WTC11 (cell line): ENCODE measurements at regions not wholly inside any gene's neighbourhood (a gene's known extent, or its start where the extent isn't known, plus 50 kb on each side); places are given as distances from the start of the nearest gene placed in this dataset.

Experiments
- ATAC-seq: fragments of 200-7000 bp; cut with Tn5 transposase; 2 replicates; pipeline ENCODE4 v1.10.0; 2021; ENCODE audit warnings: mild to moderate bottlenecking, moderate library complexity
- CTCF ChIA-PET: fragments of 300-600 bp; sonication (Branson Sonifier 250); formaldehyde crosslinking; loops from one replicate; lab custom pipeline; 2021; ENCODE audit warnings: antibody characterized with exemption; lab: Charles Lee
- POLR2A ChIA-PET: fragments of 350-600 bp; sonication (Branson Sonifier 250); formaldehyde crosslinking; loops from one replicate; lab custom pipeline; 2021; ENCODE audit warnings: antibody characterized with exemption; lab: Charles Lee
- DNase-seq: peaks from one replicate; pipeline ENCODE4 v3.0.0; 2021; ENCODE audit warnings: low spot score
- H3K27ac Mint-ChIP-seq: 2 replicates; pipeline ENCODE4 v1.8.0; 2021; ENCODE audit warnings: mixed read lengths
- H3K27me3 Mint-ChIP-seq: 2 replicates; pipeline ENCODE4 v1.8.0; 2021; ENCODE audit warnings: low read depth, mild to moderate bottlenecking, moderate library complexity, mixed read lengths
- H3K36me3 Mint-ChIP-seq: 2 replicates; pipeline ENCODE4 v1.8.0; 2021; ENCODE audit warnings: mixed read lengths
- H3K4me1 Mint-ChIP-seq: 2 replicates; pipeline ENCODE4 v1.8.0; 2022; ENCODE audit warnings: mixed read lengths
- H3K4me3 Mint-ChIP-seq: 2 replicates; pipeline ENCODE4 v1.8.0; 2021; ENCODE audit warnings: mild to moderate bottlenecking, moderate library complexity, mixed read lengths
- H3K9me3 Mint-ChIP-seq: 2 replicates; pipeline ENCODE4 v1.8.0; 2021; ENCODE audit warnings: mixed read lengths
- CREB1 ChIP-seq: sonication (generic); formaldehyde crosslinking; IDR thresholded peaks from 2 replicates; pipeline ENCODE4 v1.8.0; 2023; ENCODE audit warnings: mild to moderate bottlenecking, missing genetic modification reagents
- EMX1 ChIP-seq: fragments of 250-450 bp; sonication (Bioruptor Pico); IDR thresholded peaks from 2 replicates; pipeline ENCODE4 v1.8.0; 2021; ENCODE audit warnings: mild to moderate bottlenecking
- ESRRA ChIP-seq: sonication (generic); formaldehyde crosslinking; IDR thresholded peaks from 2 replicates; pipeline ENCODE4 v1.8.1; 2022; ENCODE audit warnings: mild to moderate bottlenecking, missing genetic modification reagents, borderline replicate concordance
- FOXP1 ChIP-seq: sonication (generic); formaldehyde crosslinking; IDR thresholded peaks from 2 replicates; pipeline ENCODE4 v1.8.0; 2022; ENCODE audit warnings: missing genetic modification reagents, mild to moderate bottlenecking, moderate library complexity, borderline replicate concordance
- IRF2 ChIP-seq: sonication (generic); formaldehyde crosslinking; IDR thresholded peaks from 2 replicates; pipeline ENCODE4 v1.8.0; 2022; ENCODE audit warnings: low read depth, missing genetic modification reagents, borderline replicate concordance
- JUN ChIP-seq: sonication (generic); formaldehyde crosslinking; IDR thresholded peaks from 2 replicates; pipeline ENCODE4 v1.8.0; 2023; ENCODE audit warnings: mild to moderate bottlenecking, missing genetic modification reagents
- MXD4 ChIP-seq: fragments of 250-450 bp; sonication (Bioruptor Pico); IDR thresholded peaks from 2 replicates; pipeline ENCODE4 v1.8.0; 2021; ENCODE audit warnings: mild to moderate bottlenecking, moderate library complexity, borderline replicate concordance
- MYBL2 ChIP-seq: sonication (generic); formaldehyde crosslinking; IDR thresholded peaks from 2 replicates; pipeline ENCODE4 v1.8.1; 2023; ENCODE audit warnings: mild to moderate bottlenecking, moderate library complexity, missing genetic modification reagents
- NFYB ChIP-seq: sonication (generic); formaldehyde crosslinking; conservative IDR thresholded peaks from 2 replicates; pipeline ENCODE4 v1.8.0; 2022; ENCODE audit warnings: low read depth, missing genetic modification reagents
- RELA ChIP-seq: sonication (generic); formaldehyde crosslinking; IDR thresholded peaks from 2 replicates; pipeline ENCODE4 v1.8.1; 2022; ENCODE audit warnings: missing genetic modification reagents, mild to moderate bottlenecking, borderline replicate concordance
- RORB ChIP-seq: fragments of 250-450 bp; sonication (Bioruptor Pico); IDR thresholded peaks from 2 replicates; pipeline ENCODE4 v1.9.0; 2021; ENCODE audit warnings: mild to moderate bottlenecking
- SMAD4 ChIP-seq: sonication (generic); formaldehyde crosslinking; IDR thresholded peaks from 2 replicates; pipeline ENCODE4 v1.8.0; 2022; ENCODE audit warnings: mild to moderate bottlenecking, missing genetic modification reagents
- SOX15 ChIP-seq: fragments of 250-450 bp; sonication (Bioruptor Pico); IDR thresholded peaks from 2 replicates; pipeline ENCODE4 v1.9.0; 2021; ENCODE audit warnings: mild to moderate bottlenecking
- TEAD1 ChIP-seq: sonication (generic); formaldehyde crosslinking; IDR thresholded peaks from 2 replicates; pipeline ENCODE4 v1.8.0; 2022; ENCODE audit warnings: mild to moderate bottlenecking, missing genetic modification reagents
- ZNF263 ChIP-seq: sonication (generic); formaldehyde crosslinking; IDR thresholded peaks from 2 replicates; pipeline ENCODE4 v1.8.1; 2022; ENCODE audit warnings: low read depth, mild to moderate bottlenecking, moderate library complexity, missing genetic modification reagents
- TF ChIP-seq, protein P1 (sequence below): sonication (generic); formaldehyde crosslinking; IDR thresholded peaks from 2 replicates; pipeline ENCODE4 v1.8.0; 2022; ENCODE audit warnings: mild to moderate bottlenecking, missing genetic modification reagents
- TF ChIP-seq, protein P2 (sequence below): fragments of 250-450 bp; sonication (Bioruptor Pico); IDR thresholded peaks from 2 replicates; pipeline ENCODE4 v1.9.0; 2021; ENCODE audit warnings: moderate library complexity, mild to moderate bottlenecking, inconsistent platforms, borderline replicate concordance
- TF ChIP-seq, protein P3 (sequence below): sonication (generic); formaldehyde crosslinking; IDR thresholded peaks from 2 replicates; pipeline ENCODE4 v1.8.1; 2022; ENCODE audit warnings: mild to moderate bottlenecking, moderate library complexity, missing genetic modification reagents
- TF ChIP-seq, protein P4 (sequence below): sonication (generic); formaldehyde crosslinking; IDR thresholded peaks from 2 replicates; pipeline ENCODE4 v1.8.0; 2022; ENCODE audit warnings: mild to moderate bottlenecking, missing genetic modification reagents
- TF ChIP-seq, protein P5 (sequence below): sonication (generic); formaldehyde crosslinking; IDR thresholded peaks from 2 replicates; pipeline ENCODE4 v1.8.1; 2023; ENCODE audit warnings: mild to moderate bottlenecking, moderate library complexity, missing genetic modification reagents
- TF ChIP-seq, protein P6 (sequence below): fragments of 250-450 bp; sonication (Bioruptor Pico); IDR thresholded peaks from 2 replicates; pipeline ENCODE4 v1.8.0; 2021; ENCODE audit warnings: mild to moderate bottlenecking

DNA sequence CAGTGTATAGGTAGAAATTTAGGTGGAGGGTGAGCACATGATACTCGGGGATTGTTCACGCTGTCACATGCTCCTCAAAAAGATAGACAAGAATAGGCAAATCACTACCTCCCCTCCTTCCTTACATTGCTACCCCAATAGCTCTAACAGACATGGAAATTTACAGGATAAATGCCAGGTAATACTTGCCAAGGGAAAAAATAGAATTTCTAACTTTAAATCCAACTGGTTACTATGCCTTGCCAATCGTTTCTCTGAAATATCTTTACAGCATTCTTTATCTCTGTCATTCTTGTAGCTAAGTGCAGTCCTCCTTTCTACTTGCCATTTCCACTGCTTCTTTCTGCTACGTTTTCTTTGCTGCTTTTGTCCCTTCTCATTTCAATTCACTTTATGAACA lies 339.8 kb upstream of the ZEB2 start:
- Mint-ChIP-seq H3K36me3 (no peaks in the 10 kb centered on the region), H3K9me3 (peaks cover 3% of the 10 kb centered on the region), H3K4me3 (no peak overlapping the region), H3K4me1 (no peaks in the 10 kb centered on the region), H3K27me3 (no peaks in the 10 kb centered on the region), H3K27ac (no peak overlapping the region)
- no peak for ATAC-seq
- POLR2A ChIA-PET = no interaction called here
- no peak for DNase-seq
- CTCF ChIA-PET = no interaction called here
- no peak for TF ChIP-seq EMX1 (CRISPR knock-in tag)
- TF ChIP-seq, protein P1, sequence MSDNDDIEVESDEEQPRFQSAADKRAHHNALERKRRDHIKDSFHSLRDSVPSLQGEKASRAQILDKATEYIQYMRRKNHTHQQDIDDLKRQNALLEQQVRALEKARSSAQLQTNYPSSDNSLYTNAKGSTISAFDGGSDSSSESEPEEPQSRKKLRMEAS = no peak
- TF ChIP-seq MXD4 (CRISPR knock-in tag) = no peak
- TF ChIP-seq FOXP1 (CRISPR knock-in tag) = no peak
- TF ChIP-seq TEAD1 = no peak
- TF ChIP-seq, protein P2, sequence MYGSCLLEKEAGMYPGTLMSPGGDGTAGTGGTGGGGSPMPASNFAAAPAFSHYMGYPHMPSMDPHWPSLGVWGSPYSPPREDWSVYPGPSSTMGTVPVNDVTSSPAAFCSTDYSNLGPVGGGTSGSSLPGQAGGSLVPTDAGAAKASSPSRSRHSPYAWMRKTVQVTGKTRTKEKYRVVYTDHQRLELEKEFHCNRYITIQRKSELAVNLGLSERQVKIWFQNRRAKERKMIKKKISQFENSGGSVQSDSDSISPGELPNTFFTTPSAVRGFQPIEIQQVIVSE (CRISPR knock-in tag) = no peak
- TF ChIP-seq, protein P3, sequence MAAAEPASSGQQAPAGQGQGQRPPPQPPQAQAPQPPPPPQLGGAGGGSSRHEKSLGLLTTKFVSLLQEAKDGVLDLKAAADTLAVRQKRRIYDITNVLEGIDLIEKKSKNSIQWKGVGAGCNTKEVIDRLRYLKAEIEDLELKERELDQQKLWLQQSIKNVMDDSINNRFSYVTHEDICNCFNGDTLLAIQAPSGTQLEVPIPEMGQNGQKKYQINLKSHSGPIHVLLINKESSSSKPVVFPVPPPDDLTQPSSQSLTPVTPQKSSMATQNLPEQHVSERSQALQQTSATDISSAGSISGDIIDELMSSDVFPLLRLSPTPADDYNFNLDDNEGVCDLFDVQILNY (CRISPR knock-in tag) = no peak
- no peak for TF ChIP-seq SMAD4
- TF ChIP-seq, protein P4, sequence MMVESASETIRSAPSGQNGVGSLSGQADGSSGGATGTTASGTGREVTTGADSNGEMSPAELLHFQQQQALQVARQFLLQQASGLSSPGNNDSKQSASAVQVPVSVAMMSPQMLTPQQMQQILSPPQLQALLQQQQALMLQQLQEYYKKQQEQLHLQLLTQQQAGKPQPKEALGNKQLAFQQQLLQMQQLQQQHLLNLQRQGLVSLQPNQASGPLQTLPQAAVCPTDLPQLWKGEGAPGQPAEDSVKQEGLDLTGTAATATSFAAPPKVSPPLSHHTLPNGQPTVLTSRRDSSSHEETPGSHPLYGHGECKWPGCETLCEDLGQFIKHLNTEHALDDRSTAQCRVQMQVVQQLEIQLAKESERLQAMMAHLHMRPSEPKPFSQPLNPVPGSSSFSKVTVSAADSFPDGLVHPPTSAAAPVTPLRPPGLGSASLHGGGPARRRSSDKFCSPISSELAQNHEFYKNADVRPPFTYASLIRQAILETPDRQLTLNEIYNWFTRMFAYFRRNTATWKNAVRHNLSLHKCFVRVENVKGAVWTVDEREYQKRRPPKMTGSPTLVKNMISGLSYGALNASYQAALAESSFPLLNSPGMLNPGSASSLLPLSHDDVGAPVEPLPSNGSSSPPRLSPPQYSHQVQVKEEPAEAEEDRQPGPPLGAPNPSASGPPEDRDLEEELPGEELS (CRISPR knock-in tag) = no peak
- TF ChIP-seq, protein P5, sequence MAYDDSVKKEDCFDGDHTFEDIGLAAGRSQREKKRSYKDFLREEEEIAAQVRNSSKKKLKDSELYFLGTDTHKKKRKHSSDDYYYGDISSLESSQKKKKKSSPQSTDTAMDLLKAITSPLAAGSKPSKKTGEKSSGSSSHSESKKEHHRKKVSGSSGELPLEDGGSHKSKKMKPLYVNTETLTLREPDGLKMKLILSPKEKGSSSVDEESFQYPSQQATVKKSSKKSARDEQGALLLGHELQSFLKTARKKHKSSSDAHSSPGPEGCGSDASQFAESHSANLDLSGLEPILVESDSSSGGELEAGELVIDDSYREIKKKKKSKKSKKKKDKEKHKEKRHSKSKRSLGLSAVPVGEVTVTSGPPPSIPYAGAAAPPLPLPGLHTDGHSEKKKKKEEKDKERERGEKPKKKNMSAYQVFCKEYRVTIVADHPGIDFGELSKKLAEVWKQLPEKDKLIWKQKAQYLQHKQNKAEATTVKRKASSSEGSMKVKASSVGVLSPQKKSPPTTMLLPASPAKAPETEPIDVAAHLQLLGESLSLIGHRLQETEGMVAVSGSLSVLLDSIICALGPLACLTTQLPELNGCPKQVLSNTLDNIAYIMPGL (CRISPR knock-in tag) = no peak
- TF ChIP-seq RORB (CRISPR knock-in tag) = no peak
- no peak for TF ChIP-seq CREB1 (CRISPR knock-in tag)
- no peak for TF ChIP-seq ZNF263 (CRISPR knock-in tag)
- TF ChIP-seq JUN = no peak
- TF ChIP-seq ESRRA (CRISPR knock-in tag) = no peak
- TF ChIP-seq, protein P6, sequence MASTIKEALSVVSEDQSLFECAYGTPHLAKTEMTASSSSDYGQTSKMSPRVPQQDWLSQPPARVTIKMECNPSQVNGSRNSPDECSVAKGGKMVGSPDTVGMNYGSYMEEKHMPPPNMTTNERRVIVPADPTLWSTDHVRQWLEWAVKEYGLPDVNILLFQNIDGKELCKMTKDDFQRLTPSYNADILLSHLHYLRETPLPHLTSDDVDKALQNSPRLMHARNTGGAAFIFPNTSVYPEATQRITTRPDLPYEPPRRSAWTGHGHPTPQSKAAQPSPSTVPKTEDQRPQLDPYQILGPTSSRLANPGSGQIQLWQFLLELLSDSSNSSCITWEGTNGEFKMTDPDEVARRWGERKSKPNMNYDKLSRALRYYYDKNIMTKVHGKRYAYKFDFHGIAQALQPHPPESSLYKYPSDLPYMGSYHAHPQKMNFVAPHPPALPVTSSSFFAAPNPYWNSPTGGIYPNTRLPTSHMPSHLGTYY (CRISPR knock-in tag) = no peak
- no peak for TF ChIP-seq NFYB (CRISPR knock-in tag)

DNA sequence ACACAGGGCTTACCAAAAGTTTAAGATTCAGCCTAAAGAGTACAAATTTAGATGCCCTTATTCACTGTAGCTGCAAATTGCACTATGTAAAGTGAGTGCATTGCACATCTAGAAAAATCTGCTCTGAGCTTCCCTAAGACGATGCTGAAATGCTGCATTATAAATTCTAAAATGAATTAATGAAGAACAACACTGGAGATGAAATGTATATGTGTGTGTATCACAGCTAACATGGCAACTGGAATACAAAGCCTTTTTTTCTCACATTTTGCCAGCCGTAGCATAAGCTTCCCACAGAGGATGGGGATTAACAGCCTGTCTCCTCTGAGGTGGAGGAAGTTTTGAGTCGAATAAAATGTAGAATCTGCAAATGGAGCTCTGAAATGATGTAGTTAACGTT lies 338.3 kb upstream of the ZEB2 start:
- ATAC-seq (no peak), DNase-seq (no peak)
- H3K9me3 Mint-ChIP-seq = peaks cover 11% of the 10 kb centered on the region
- H3K36me3 Mint-ChIP-seq = peaks cover 2% of the 10 kb centered on the region; the same call in 1 of the 2 replicates
- POLR2A ChIA-PET = no interaction called here
- H3K4me1 Mint-ChIP-seq = no peaks in the 10 kb centered on the region
- no peak for TF ChIP-seq RELA (CRISPR knock-in tag)
- TF ChIP-seq, protein P3 (CRISPR knock-in tag) = no peak
- TF ChIP-seq MYBL2 (CRISPR knock-in tag) = no peak
- TF ChIP-seq IRF2 (CRISPR knock-in tag) = no peak
- TF ChIP-seq SOX15 = no peak
- TF ChIP-seq, all 79 proteins: peak for 0
- CTCF ChIA-PET = no interaction called here
- Mint-ChIP-seq H3K4me3 (no peak overlapping the region), H3K27me3 (no peaks in the 10 kb centered on the region), H3K27ac (no peak overlapping the region)
